Breast epithelium (tissue), 3 donors: ENCODE measurements at regions not wholly inside any gene's neighbourhood (a gene's known extent, or its start where the extent isn't known, plus 50 kb on each side); places are given as distances from the start of the nearest gene placed in this dataset.

Experiments
- CTCF ChIP-seq, 3 donors: fragments of 450-650 bp; IDR thresholded peaks; one replicate each; pipeline ENCODE4 v1.5.1; 2016 to 2017; ENCODE audit warnings: antibody characterized with exemption in 3 of 3, mild to moderate bottlenecking in 3 of 3, moderate library complexity in 3 of 3
- POLR2A ChIP-seq: fragments of 450-650 bp; IDR thresholded peaks from one replicate; pipeline ENCODE4 v1.6.1; 2016; ENCODE audit warnings: antibody characterized with exemption, mild to moderate bottlenecking, moderate library complexity
- POLR2AphosphoS5 ChIP-seq, 3 donors: sonication (generic); formaldehyde crosslinking; IDR thresholded peaks; one replicate each; pipeline ENCODE4 v1.6.1; 2017; ENCODE audit warnings: antibody characterized with exemption in 3 of 3

GRCh38 chr3:56864918-56865524 is 63.3 kb upstream of the ARHGEF3 start:
- TF ChIP-seq CTCF (IDR thresholded peaks at IDR 0.05) (no peak), POLR2A (no peak), POLR2AphosphoS5 (IDR thresholded peaks at IDR 0.05) (no peak)
